ENCODE measurements at regions not wholly inside any gene's neighbourhood (a gene's known extent, or its start where the extent isn't known, plus 50 kb on each side); places are given as distances from the start of the nearest gene placed in this dataset.
"Not testable (repeated sequence)": the region's sequence is repeated elsewhere in the genome, so short reads cannot be mapped to it uniquely, and the experiment has no call there.

DNA sequence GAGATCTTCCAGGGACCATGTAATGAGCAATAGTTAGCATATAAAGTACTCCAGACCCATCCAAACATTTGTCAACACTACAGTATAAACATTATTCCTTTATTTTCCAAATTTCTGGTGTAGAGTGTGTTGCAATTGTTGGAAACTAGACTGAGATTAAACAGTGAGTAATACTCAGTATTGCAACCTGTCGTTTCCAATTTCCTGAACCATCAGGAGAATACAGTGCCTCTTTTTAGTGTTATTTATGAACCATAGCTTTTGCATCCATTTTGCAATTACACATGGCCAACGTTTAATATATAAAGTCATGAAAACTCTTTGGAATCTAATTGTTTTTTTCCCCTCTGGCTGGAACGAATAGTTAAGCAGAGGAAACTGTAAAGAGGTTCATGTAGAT lies 58.3 kb upstream of the DHRSX start:
- WGBS, 2 donors: 47 to 57% methylated on average over 3 of the region's 3 CpGs
- ATAC-seq (ENCODE audit: low FRiP score) (no peak), DNase-seq (no peak)
- Histone ChIP-seq H3K36me3 (ENCODE audit: control insufficient read depth in 1 of 2, insufficient read depth in 2 of 2, low read length in 1 of 2) (no peaks in the 10 kb centered on the region), H3K4me1 (ENCODE audit: control insufficient read depth in 1 of 2, insufficient read depth in 2 of 2, low read length in 2 of 2) (no peaks in the 10 kb centered on the region), H3K4me3 (ENCODE audit: low read length in 2 of 2) (no peak overlapping the region), H3K27ac (ENCODE audit: low read depth in 1 of 2, low read length in 2 of 2) (no peak overlapping the region), H3K9me3 (ENCODE audit: control insufficient read depth, low read length) (no peaks in the 10 kb centered on the region), H3K27me3 (ENCODE audit: control insufficient read depth in 1 of 2, insufficient read depth in 2 of 2, low read length in 1 of 2) (peaks cover 0 to 4% of the 10 kb centered on the region in 2 donors)
- intact Hi-C loops (cut with DNase I): no loop called here

DNA sequence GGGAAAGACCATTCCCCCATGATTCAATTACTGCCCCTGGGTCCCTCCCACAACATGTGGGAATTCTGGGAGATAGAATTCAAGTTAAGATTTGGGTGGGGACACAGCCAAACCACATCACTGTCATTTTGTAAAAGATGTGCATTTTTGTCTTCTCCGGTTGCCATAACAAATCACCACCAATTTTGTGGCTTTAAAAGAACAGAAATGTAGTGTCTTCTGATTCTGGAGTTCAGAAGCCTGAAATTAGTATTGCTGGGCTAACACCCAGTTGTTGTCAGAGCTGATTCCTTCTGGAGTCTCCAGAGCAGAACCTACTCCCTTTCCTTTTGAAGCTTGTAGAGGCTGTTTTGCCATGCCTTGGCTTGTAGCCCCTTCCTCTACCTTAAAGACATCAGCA lies 54.1 kb upstream of the DHRSX start:
- Histone ChIP-seq H3K4me3 (ENCODE audit: low read length in 2 of 2) (no peak overlapping the region), H3K36me3 (ENCODE audit: control insufficient read depth in 1 of 2, insufficient read depth in 2 of 2, low read length in 1 of 2) (no peaks in the 10 kb centered on the region), H3K9me3 (ENCODE audit: control insufficient read depth, low read length) (no peaks in the 10 kb centered on the region), H3K27me3 (ENCODE audit: control insufficient read depth in 1 of 2, insufficient read depth in 2 of 2, low read length in 1 of 2) (peaks cover 0 to 4% of the 10 kb centered on the region in 2 donors), H3K27ac (ENCODE audit: low read depth in 1 of 2, low read length in 2 of 2) (no peak overlapping the region), H3K4me1 (ENCODE audit: control insufficient read depth in 1 of 2, insufficient read depth in 2 of 2, low read length in 2 of 2) (no peaks in the 10 kb centered on the region)
- ATAC-seq (ENCODE audit: low FRiP score) (no peak), DNase-seq (no peak)
- intact Hi-C loops (cut with DNase I): no loop called here
- WGBS, 2 donors: 97 to 99% methylated on average over 1 of the region's 1 CpG

DNA sequence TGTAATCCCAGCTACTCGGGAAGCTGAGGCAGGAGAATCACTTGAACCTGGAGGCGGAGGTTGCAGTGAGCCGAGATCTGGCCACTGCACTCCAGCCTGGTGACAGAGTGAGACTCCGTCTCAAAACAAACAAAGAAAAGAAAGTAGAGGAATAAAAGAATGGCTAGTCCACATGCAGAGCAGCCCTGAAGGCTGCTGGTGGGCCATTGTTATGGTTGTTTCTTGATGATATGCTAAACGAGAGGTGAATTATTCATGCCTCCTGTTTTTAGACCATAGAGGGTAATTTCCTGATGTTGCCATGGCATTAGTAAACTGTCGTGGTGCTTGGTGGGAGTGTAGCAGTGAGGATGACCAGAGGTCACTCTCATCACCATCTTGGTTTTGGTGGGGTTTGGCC lies 53.3 kb upstream of the DHRSX start:
- ATAC-seq (ENCODE audit: low FRiP score); intact Hi-C loops (cut with DNase I); H3K9me3 ChIP-seq (ENCODE audit: control insufficient read depth, low read length); H3K4me1 ChIP-seq (ENCODE audit: control insufficient read depth in 1 of 2, insufficient read depth in 2 of 2, low read length in 2 of 2); H3K4me3 ChIP-seq (ENCODE audit: low read length in 2 of 2); H3K36me3 ChIP-seq (ENCODE audit: control insufficient read depth in 1 of 2, insufficient read depth in 2 of 2, low read length in 1 of 2); H3K27me3 ChIP-seq (ENCODE audit: control insufficient read depth in 1 of 2, insufficient read depth in 2 of 2, low read length in 1 of 2); H3K27ac ChIP-seq (ENCODE audit: low read depth in 1 of 2, low read length in 2 of 2); DNase-seq: not testable (repeated sequence)
- 70 to 72% methylated on average over 6 of the region's 6 CpGs for whole genome bisulfite sequencing, 2 donors

DNA sequence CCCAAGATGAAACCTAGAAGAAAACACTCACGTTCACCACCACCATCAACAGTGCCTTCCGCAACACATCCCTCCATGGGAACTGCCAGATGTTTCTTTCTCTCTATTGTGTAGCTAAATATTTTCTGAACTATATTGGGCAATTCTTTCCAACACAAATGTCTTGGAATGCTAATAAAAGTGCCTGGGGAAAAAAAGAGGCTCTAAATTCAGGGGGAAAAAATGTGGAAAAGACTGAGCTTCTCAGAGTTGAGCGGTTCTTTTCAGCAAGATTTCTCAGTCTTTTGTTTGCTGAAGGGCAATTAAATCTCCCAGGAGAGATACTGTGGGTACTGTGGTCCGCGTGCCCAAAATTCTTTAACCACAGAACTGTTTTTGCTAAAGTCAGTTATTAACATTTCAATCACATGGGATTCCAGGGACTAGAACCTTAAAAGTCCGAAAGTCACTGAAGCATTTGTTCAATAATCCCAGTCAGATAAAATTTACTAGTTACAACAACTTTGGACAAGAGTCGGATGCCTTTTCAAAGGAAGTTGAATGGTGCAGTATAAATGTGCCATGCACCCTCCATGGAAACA lies 51.9 kb upstream of the DHRSX start:
- no peak overlapping the region for H3K4me3 ChIP-seq (ENCODE audit: low read length in 2 of 2)
- WGBS, 2 donors: 6 to 10% methylated on average over 7 of the region's 7 CpGs
- H3K27ac ChIP-seq (ENCODE audit: low read depth in 1 of 2, low read length in 2 of 2): no peak overlapping the region
- no peak for ATAC-seq (ENCODE audit: low FRiP score)
- no peak for DNase-seq
- H3K36me3 ChIP-seq (ENCODE audit: control insufficient read depth in 1 of 2, insufficient read depth in 2 of 2, low read length in 1 of 2): no peaks in the 10 kb centered on the region
- intact Hi-C loops (cut with DNase I): no loop called here
- H3K4me1 ChIP-seq (ENCODE audit: control insufficient read depth in 1 of 2, insufficient read depth in 2 of 2, low read length in 2 of 2): no peaks in the 10 kb centered on the region
- H3K9me3 ChIP-seq (ENCODE audit: control insufficient read depth, low read length): no peaks in the 10 kb centered on the region
- H3K27me3 ChIP-seq (ENCODE audit: control insufficient read depth in 1 of 2, insufficient read depth in 2 of 2, low read length in 1 of 2): peaks cover 0 to 4% of the 10 kb centered on the region in 2 donors

DNA sequence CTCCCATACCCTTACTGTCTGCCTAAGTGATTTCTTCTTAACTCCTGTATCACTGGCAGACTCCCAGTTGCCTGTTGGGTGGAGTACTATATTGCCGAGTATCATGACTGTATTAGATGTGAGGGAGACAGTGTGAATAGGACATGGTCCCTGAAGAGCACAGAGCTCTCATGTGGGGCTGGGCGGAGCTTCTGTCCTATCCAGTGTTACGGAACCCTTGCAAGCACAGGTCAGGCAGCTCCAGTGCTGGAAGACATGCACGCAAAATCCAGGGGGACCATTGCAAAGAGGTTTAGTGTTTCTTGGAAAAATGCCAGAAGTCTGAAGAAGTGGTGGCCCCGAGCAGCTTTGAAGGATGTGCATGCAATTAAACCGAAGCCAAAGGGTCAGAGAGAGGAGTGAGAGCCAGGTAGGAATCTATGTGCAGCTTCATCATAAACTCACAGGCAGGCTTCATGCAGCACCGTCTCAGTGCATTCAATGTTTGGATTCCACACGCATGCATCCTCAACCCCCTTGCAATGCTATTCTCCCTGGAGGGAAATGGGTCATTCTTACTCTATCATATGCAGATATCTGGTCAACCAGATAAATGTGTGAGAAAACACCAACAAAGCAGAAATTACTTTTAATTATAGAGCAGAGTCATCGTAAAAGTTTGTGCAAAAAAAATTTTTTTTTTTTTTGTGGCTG lies 49.7 kb upstream of the DHRSX start:
- Histone ChIP-seq H3K27me3 (ENCODE audit: control insufficient read depth in 1 of 2, insufficient read depth in 2 of 2, low read length in 1 of 2) (peaks cover 0 to 2% of the 10 kb centered on the region in 2 donors), H3K27ac (ENCODE audit: low read depth in 1 of 2, low read length in 2 of 2) (no peak overlapping the region), H3K4me1 (ENCODE audit: control insufficient read depth in 1 of 2, insufficient read depth in 2 of 2, low read length in 2 of 2) (no peaks in the 10 kb centered on the region), H3K36me3 (ENCODE audit: control insufficient read depth in 1 of 2, insufficient read depth in 2 of 2, low read length in 1 of 2) (no peaks in the 10 kb centered on the region), H3K4me3 (ENCODE audit: low read length in 2 of 2) (no peak overlapping the region), H3K9me3 (ENCODE audit: control insufficient read depth, low read length) (no peaks in the 10 kb centered on the region)
- ATAC-seq (ENCODE audit: low FRiP score) (no peak), DNase-seq (no peak)
- 25 to 33% methylated on average over 9 of the region's 9 CpGs for WGBS, 2 donors
- intact Hi-C loops (cut with DNase I): no loop called here

Small RNAs in the stretch of these regions (microRNA-seq; reads per million reads assigned to microRNA genes)
- 0 reads per million in 2 donors for gene MIR6089
